ENCODE measurements at regions not wholly inside any gene's neighbourhood (a gene's known extent, or its start where the extent isn't known, plus 50 kb on each side); places are given as distances from the start of the nearest gene placed in this dataset.

GRCh38 chr11:16630651-16631050 is 107.8 kb upstream of the C11orf58 start:
- intact Hi-C loops (cut with micrococcal nuclease): no loop called here
- CTCF ChIA-PET: no interaction called here

More at GRCh38 chr11:16630651-16631050, 107.8 kb upstream of the C11orf58 start:
- no peak overlapping the region for H3K4me2 ChIP-seq (ENCODE audit: low read length)
- no peak for TF ChIP-seq MAX (IDR thresholded peaks at IDR 0.05)
- no peak for TF ChIP-seq CTCF (IDR thresholded peaks at IDR 0.05 in 2 of 3, conservative IDR thresholded peaks at IDR 0.05 in 1 of 3; ENCODE audit: borderline replicate concordance in 1 of 3, insufficient read depth in 1 of 3, low read depth in 2 of 3, low read length in 2 of 3)
- no peak for TF ChIP-seq ZBTB33 (IDR thresholded peaks at IDR 0.05; ENCODE audit: extremely low read depth, insufficient replicate concordance, low read length)
- TF ChIP-seq POLR2A (IDR thresholded peaks at IDR 0.05; ENCODE audit: borderline replicate concordance, extremely low read depth, insufficient read depth, insufficient read length): no peak
- no peak for TF ChIP-seq REST (IDR thresholded peaks at IDR 0.05; ENCODE audit: low read depth)
- no peak for TF ChIP-seq JUND (IDR thresholded peaks at IDR 0.05)
- TF ChIP-seq ATF3 (IDR thresholded peaks at IDR 0.05): no peak
- TF ChIP-seq ZFX (IDR thresholded peaks at IDR 0.05): no peak
- TF ChIP-seq CEBPB (IDR thresholded peaks at IDR 0.05; ENCODE audit: low read depth): no peak
- TF ChIP-seq POLR2AphosphoS5 (IDR thresholded peaks at IDR 0.05; ENCODE audit: low read depth, low read length): no peak
- no peak for TF ChIP-seq ZNF274 (IDR thresholded peaks at IDR 0.05; ENCODE audit: low read depth, low read length)
- ATAC-seq (no peak), DNase-seq (ENCODE audit: low read depth, low spot score) (no peak)
- POLR2A ChIA-PET: no interaction called here
- H3K79me2 ChIP-seq (ENCODE audit: insufficient read depth, low read length): no peaks in the 10 kb centered on the region
- H2AFZ ChIP-seq (ENCODE audit: low read depth, low read length, poor library complexity, severe bottlenecking): no peak overlapping the region
- no peak overlapping the region for H3K27ac ChIP-seq (ENCODE audit: low read depth, low read length)
- RAD21 ChIA-PET (ENCODE audit: low non-redundant PET in 1 of 2, low total read pairs in 2 of 2, uncharacterized antibody in 2 of 2, unreplicated experiment in 2 of 2): no interaction called here
- H3K4me3 ChIP-seq (replicated peaks in 1 of 2; ENCODE audit: low read depth in 1 of 2, low read length in 2 of 2): no peak overlapping the region
- peaks cover 0 to 6% of the 10 kb centered on the region in 2 experiments; a peak in 1 of 4 replicates for H3K4me1 ChIP-seq (ENCODE audit: control insufficient read depth in 1 of 2, insufficient read depth in 2 of 2, low read length in 2 of 2)
- no peaks in the 10 kb centered on the region for H3K9me3 ChIP-seq (ENCODE audit: control insufficient read depth in 1 of 2, insufficient read depth in 1 of 2, low read depth in 1 of 2, low read length in 2 of 2)
- H3K9me2 ChIP-seq (ENCODE audit: insufficient read depth): no peaks in the 10 kb centered on the region
- no peaks in the 10 kb centered on the region for H4K20me1 ChIP-seq (ENCODE audit: insufficient read depth)
- no peaks in the 10 kb centered on the region for H3K36me3 ChIP-seq (ENCODE audit: control insufficient read depth in 1 of 2, insufficient read depth in 2 of 2, low read length in 2 of 2)
- BruUV-seq (replicated peaks): no TSS peak
- no peak overlapping the region for H3K9ac ChIP-seq (ENCODE audit: low read length)
- peaks cover 22% of the 10 kb centered on the region; the same call in 1 of the 2 replicates for H3K27me3 ChIP-seq (ENCODE audit: insufficient read depth, low read length)

Data from HCT116 (cell line).